LNCAP (cell line): ENCODE measurements at regions not wholly inside any gene's neighbourhood (a gene's known extent, or its start where the extent isn't known, plus 50 kb on each side); places are given as distances from the start of the nearest gene placed in this dataset.

ENCODE experiments used
- TF ChIP-seq, protein P1 (sequence below): fragments of 450-650 bp; IDR thresholded peaks from 2 replicates; pipeline ENCODE4 v1.5.1; 2017; ENCODE audit warnings: mild to moderate bottlenecking

DNA sequence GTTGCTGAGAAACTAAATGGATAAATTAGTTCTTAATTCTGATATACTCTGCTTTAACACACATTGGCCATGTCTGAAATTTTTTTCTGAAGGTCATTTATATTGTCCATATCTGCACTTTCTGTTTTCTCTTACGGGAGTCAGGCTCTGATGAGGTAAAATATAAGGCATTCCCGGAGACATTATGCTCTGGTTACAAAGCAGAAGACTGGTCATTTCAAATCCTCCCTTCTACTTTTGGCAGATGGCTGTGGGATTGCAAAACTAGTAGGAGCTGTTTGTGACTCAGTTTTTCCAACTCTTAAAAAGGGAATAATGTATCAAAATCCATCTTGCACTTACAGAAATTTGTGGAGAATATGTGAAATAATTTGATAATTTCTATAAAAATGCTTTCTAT lies 92.2 kb upstream of the CPHXL start:
- TF ChIP-seq, protein P1, sequence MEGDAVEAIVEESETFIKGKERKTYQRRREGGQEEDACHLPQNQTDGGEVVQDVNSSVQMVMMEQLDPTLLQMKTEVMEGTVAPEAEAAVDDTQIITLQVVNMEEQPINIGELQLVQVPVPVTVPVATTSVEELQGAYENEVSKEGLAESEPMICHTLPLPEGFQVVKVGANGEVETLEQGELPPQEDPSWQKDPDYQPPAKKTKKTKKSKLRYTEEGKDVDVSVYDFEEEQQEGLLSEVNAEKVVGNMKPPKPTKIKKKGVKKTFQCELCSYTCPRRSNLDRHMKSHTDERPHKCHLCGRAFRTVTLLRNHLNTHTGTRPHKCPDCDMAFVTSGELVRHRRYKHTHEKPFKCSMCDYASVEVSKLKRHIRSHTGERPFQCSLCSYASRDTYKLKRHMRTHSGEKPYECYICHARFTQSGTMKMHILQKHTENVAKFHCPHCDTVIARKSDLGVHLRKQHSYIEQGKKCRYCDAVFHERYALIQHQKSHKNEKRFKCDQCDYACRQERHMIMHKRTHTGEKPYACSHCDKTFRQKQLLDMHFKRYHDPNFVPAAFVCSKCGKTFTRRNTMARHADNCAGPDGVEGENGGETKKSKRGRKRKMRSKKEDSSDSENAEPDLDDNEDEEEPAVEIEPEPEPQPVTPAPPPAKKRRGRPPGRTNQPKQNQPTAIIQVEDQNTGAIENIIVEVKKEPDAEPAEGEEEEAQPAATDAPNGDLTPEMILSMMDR, result no peak

DNA sequence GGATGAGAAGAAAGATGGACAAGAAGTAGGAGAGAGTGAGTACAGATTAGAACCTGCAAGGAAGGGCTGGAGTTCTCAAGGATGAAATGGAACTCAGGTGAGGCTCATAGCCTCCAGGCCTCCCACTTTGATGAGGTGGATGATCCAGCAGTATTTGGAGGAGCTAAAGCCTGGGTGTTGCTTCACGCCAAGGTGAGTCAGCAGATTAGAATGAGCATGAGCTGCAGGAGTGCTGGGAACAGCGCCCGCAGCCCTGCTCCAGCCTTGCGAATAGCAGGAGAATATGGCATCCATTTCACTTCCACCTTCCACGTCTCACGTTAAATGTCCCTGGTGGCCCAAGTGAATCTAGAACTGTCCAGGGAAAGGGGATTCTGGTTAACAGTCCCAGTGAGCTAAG lies 94.4 kb upstream of the CPHXL start:
- TF ChIP-seq, protein P1, result no peak

GRCh38 chr16:75821117-75821516 lies 94.8 kb upstream of the CPHXL start:
- TF ChIP-seq, protein P1, result no peak

DNA sequence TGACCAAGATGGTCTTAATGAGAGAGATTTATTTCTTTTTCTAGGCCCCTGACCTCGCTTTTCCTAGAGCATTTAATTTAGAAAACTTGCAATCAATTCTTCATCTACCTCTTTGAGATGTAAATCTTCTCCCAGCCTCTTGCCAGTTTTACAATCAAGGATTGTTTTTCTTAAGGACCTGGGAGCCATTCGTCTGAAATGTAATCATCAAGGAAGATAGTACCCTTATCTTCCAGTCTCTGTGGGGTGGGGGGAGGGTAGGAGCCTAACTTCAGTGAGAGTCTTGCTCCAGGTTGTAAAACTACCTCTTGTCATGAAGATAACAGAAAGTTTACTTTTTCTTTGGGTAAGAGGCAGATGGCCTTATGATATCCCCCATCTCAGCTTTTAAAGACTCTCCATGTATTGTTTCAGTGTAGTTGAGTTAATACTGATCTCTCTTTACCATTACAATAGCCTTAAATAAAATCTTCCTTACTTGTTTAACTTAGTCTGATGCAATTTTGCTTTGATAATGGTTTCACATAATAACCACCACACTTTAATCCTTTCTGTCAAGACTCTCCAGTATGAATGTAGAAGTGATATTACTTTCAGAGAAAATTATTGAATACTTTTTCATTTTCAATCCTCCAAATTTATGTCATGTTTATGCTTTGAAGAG lies 110.2 kb upstream of the CPHXL start:
- TF ChIP-seq, protein P1, result no peak

DNA sequence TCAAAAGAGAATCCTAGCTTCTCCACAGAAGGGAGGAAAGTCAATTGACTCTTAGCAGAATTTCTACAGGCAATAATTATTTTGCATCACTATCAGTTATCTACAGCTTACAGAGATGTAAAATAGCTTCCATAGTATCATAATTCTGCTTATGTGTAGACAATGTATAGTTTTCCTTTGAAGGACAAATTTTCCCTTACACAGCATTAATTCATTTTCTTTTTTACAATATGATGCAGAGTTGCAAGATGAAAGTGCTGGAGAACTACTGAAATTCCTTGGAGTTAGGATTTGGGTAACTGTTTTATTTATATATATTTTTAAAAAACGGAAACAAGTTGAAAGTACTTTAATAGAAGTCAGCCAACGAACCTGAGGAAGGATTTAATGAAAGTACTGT lies 111.0 kb upstream of the CPHXL start:
- TF ChIP-seq, protein P1, result no peak

GRCh38 chr16:75837681-75838080 lies 111.4 kb upstream of the CPHXL start:
- TF ChIP-seq, protein P1, result no peak

DNA sequence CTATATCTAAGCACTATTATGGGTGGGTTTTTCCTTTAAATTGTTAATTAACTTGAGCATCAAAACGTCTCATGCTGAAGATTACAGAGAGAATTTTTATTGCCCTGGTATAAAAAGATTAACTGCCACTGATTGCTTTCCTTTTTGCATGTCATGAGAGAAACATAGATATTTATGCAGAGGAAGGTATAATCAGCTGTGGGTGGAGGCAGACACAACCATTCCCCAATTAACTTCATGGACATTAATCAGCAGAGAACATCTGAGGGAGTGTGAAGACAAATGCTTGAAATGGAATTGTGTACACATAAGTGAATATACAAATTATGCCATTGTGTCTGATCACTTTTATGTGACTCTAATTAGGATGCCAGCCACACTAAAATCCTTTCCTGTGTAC lies 115.2 kb upstream of the CPHXL start:
- TF ChIP-seq, protein P1, result no peak

DNA sequence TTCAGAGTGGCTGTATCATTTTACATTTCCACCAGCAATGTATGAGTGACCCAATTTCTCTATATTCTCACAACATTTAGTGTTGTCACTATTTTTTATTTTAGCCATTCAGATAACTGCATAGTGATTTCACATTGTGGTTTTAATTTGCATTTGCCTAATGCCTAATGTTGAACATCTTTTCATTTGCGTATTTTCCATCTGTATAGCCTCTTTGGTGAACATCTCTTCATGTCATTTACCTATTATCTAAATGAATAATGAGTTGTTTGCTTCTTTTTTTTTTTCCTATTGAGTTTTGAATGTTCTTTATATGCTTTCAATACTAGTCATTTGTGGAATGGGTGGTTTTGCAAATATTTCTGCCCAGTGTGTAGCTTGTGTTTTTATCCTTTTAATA lies 120.9 kb upstream of the CPHXL start:
- TF ChIP-seq, protein P1, result no peak
